Hematopoietic multipotent progenitor cell treated with erythropoietin and hydrocortisone succinate and interleukin-3 and kit ligand, for 6 days (in vitro differentiated cells): ENCODE measurements at regions not wholly inside any gene's neighbourhood (a gene's known extent, or its start where the extent isn't known, plus 50 kb on each side); places are given as distances from the start of the nearest gene placed in this dataset.
"Not testable (repeated sequence)": the region's sequence is repeated elsewhere in the genome, so short reads cannot be mapped to it uniquely, and the experiment has no call there.

ENCODE experiments used
- DNase-seq: peaks from one replicate; pipeline ENCODE4 v3.0.0-alpha.2; 2015

DNA sequence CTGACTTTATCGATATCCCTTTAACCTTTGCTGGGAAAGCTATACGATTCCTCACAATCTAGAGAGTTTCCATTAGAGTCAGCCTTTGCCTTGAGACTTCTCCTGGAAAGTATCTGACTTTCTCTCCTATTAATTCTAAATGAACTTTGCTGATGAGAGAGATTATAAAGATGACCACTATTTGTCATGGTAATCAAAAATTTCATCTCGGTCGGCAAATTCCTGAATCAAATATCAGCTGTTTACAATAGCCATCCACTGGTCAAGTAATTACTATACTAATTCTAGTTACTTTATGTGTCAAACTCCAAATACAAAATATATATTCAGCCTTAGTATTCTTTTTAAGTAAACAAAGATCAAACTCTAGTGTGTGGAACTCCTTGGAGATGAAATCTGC is 164.4 kb upstream of the ITGA1 start:
- DNase-seq: no peak

DNA sequence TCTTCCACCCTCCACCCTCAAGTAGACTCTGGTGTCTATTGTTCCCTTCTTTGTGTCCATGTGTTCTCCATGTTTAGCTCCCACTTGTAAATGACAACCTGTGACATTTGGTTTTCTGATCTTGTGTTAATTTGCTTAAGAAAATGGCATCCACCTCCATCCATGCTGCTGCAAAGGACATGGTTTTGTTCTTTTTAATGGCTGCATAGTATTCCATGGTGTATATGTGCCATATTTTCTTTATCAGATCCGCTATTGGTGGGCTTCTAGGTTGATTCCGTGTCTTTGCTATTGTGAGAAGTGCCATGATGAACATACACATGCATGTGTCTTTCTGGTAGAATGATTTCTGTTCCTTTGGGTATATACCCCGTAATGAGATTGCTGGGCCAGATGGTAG is 163.4 kb upstream of the ITGA1 start:
- no peak for DNase-seq

DNA sequence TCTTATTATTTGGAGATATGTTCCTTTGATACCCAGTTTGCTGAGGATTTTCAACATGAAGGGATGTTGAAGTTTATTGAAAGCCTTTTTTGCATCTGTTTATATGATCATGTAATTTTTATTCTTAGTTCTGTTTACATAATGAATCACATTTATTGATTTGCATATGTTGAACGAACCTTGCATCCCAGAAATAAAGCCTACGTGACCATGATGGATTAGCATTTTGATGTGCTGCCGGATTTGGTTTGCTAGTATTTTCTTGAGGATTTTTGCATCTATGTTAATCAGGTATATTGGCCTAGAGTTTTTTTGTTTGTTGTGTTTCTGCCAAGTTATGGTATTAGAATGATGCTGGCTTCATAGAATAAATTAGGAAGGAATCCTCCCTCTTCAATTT is 161.4 kb upstream of the ITGA1 start:
- DNase-seq: no peak

DNA sequence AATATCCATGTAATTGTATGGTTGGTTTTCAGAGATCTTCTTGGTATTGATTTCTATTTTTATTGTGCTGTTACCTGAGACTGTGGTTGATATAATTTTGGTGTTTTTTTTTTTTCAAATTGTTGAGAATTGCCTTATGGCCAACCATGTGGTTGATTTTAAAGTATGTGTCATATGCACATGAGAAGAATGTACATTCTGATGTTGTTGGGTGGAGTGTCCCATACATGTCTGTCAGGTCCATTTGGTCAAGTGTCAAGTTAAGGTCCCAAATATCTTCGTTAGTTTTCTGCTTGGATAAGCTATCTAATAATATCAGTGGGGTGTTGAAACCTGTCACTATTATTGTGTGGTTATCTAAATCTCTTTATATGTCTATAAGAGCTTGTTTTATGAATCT is 160.0 kb upstream of the ITGA1 start:
- no peak for DNase-seq

DNA sequence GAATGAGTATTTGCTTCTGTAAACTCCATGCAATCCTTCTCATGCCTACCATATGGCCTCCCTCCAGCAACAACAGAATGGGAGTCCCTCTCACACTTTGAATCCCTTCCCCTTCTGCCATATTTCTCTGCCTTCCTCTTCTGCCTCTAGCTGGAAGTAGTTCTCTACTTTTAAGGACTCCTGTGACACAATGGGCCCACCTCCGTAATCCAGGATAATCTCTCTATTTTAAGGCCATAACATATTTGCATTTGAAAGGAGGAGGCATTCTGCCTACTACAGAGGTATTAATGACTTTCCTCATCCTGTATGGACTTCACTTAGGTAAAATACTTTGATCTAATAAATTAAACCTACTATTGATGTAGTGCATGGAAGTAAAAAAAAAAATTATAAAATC is 155.4 kb upstream of the ITGA1 start:
- no peak for DNase-seq

DNA sequence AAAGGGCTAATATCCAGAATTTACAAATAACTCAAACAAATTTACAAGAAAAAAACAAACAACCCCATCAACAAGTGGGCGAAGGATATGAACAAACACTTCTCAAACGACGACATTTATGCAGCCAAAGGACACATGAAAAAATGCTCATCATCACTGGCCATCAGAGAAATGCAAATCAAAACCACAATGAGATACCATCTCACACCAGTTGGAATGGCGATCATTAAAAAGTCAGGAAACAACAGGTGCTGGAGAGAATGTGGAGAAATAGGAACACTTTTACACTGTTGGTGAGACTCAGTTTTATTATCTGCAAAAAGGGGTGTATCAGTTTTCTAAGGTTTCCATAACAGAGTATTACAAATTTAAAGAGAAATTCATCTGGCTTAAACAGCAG is 153.5 kb upstream of the ITGA1 start:
- not testable (repeated sequence) for DNase-seq

DNA sequence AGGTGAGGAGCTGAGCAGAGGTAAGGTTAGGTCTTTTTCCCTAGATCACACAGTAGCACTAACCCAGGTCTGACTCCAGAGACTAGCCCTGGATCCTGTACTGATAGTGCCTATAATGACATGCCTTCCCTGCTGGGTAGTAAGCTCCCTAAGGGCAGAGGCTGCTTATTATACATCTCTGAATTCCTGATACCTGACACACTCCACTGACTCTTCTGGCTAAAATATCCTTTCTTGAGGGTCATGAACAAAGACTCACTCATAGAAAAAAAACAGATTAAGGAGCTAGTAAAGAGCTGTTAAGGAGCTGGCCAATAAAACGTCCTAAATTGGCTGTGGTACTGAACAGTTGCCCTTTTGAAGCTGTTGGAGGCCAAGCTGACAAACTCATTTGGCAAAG is 149.0 kb upstream of the ITGA1 start:
- DNase-seq: no peak

DNA sequence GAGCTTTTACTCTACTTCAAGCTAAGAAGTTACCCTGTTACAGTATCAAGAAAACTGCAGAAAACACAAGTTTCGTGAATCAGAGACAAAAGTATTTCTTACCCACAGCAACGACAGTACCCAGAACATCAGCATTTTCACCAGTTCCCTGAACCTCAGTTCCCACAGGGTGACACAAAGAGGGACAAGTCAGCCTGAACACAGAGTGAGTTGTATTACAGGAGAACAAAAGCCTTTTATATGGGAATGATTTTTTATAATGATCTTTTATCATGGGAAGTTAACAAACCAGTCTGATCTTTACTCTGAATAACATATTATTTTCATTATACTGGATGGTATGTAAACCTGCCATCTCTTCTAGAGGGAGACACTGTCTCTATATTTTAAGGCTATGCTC is 139.0 kb upstream of the ITGA1 start:
- DNase-seq: no peak

DNA sequence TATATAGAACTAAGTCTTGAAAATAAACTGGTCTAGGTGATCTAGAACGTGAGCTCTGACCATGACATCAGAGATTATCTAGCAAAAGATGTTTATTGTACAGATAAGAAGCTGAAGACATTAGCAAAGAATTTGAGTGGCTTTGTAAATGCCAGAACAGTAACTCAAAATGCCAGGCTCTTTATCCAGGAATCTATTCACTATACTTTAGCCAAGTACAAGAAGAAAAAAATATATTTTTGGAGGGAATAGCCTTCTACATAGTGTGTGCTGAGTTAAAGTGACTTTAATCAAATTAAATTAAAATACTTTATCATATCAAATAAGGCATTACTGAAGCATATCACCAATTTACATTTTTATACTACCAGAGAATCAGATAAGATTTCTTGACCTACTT is 132.6 kb upstream of the ITGA1 start:
- DNase-seq: no peak

DNA sequence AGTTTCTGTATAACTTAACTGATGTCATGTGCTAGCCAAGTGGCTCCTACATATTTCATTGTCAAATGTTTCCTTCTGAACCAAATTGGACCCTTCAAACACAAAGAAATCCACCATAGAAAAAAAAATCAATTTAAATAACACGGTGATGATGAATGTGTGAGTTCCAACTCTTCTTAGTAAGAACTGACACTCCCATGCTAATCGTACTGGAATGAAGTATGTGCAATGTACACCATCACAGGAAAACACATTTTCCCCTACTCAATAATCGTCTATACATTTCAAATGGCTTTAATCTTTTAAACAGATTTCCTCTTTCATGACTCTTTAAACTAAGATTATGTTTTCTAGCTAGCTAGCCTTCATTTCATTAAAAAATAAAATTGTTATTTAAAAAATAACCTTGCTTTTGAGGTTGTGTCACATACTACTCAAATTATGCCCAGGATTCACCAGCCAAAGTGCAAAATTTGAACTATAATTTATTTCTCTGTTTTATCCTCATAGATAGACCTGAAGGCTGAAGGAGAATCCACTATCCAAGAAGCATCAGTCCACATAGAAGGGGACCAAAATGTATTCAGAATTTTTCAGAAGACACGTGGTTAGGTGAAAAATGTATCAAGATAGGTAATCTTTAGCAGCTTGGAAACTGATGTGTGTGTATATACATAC is 131.0 kb upstream of the ITGA1 start:
- DNase-seq: no peak

DNA sequence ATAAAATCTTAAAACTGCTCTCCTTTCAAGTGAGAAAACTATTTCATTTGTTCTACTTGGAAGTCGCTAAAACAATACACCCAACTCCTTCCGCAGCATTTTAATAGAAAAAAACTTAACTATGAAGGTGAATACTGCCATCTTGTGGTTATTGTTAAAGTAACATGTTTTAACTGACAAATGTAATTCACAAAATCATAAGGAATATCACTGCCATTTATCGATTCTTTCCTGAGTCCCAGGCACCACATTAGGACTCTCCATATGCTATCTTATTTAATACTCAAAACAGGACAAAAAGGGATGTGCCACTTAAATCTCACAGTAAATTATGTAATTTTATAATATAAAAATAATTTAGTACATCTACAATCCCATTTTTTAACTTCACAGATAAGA is 130.5 kb upstream of the ITGA1 start:
- DNase-seq: peak; percentile 84

DNA sequence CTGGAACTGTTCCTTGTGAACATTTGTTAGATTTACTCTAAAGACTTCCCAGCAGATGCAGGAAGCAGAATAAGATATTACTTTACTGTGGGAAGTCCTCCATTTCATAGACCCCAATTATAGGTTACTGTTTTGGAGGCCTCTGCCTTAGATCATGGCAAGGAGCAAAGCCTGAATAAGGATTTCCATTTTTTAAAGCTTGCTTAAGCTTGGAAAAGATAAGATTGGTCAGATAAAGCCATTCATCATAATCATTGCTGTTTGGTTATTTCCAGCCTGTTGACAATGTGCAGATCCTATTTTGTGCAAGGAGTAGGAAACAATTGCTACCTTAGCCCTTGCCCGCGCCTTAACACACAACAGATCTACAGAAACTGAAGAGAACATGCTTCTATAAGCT is 129.5 kb upstream of the ITGA1 start:
- no peak for DNase-seq

DNA sequence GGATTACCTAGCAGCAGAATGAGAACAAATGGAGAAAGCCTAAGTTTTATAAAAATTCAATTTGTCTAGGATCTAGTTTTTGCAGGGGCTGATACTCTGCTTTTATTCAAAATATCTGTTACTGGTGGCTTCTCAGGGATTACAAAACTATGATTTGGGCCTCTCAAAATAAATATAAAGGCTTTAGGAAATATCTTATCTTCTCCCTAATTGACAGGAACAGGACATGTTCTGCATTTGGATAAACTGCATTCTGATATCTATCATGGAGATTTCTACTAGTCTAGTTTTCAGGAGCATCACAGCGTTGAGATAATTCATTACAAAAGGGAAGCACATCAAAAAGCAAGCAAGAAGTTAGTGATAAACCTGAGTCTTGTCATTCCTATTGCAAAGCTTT is 127.1 kb upstream of the ITGA1 start:
- DNase-seq: no peak

DNA sequence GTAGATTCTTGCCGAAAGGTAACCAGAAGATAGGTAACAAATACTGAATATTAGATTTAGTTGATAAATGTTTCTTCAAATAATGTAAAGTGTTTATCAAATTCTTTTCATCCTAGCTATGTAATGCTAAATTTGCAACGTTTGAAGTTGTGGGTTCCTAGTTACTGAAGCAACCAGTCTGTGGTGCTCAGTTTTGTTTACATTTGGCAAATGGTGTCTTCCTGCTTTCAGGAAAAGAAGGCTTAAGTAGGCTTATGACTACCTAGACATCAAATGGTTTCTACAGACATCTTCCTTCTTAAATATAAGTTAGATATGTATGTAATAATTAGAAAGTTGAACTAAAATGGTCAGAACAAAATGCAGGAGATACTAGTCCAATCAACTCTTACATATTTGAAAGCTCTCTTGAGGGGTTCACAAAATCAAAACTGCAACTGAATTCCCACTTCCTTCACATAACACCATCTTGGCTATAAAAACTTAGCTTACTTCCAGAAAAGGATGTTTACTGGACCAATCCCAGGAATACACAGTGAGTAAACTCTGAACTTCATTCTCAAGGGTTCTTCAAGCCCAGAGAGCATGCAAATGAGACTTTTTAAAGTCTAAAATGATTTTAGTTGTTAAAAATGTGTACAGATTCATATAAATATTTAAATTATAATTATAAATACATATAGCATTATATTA is 125.7 kb upstream of the ITGA1 start:
- DNase-seq: no peak

DNA sequence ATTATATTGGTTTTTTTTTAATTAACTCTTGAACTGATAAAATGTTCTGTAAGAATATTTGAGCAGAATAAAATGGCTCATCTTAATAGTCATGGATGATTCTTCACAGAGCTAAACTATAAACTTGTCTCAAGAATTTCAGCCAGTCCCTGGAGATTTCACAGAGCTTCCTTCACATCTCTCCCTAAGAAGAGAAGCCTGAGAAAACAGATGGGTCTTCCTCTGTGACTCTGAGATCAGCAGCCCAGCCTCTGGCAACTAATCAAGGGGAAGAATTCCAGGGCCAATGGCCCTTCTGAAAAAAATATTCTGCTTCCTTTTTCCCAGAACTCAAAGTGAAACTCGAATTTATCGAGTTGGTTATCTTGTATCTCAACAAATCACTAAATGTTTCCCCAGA is 122.2 kb upstream of the ITGA1 start:
- no peak for DNase-seq

DNA sequence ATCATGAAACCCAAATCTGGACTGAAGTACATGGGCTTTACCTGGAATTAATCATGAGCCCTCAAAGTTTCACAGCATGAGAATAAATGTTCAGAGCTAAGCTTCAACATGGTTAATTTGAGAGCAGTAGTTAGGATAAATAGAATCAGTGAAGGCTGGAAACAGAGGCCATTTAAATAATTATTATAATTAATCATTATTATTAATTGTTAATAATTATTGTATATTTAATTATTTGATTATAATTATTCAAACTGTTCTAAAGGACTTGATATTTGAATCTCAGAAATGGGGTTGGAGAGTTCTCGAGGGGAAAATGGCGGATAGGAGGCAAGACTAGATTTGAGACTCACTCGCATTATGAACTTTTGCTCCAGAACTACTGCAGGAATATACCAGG is 119.6 kb upstream of the ITGA1 start:
- DNase-seq: no peak

DNA sequence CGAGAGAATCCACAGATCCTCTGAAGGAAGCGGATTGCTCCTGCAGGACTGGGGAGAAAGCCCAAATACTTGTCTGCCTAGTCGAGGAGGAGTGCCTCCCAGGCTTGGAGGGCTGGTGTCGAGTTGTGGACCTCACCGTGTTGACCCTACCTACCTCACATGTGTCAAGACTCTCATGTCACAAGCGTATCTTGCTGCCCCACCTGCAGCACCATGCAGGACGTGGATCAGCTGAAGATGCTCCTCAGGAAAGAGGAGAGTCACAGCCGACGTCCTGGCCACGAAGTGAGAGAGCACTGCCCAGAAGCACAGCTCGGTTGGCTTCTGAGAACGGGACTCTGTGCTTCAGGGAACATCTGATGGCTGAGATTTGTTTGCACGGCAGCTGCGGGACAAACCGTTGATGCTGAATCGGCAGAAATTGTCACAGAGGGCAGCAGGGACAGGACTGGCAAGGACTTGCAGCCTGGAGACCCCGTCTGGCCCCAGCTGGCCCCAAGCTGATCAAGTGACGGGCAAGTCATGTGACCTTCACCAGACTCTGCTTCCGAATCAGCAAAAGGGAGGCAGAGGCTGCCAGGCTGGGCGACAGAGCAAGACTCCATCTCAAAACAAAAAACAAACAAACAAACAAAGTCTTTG is 119.1 kb upstream of the ITGA1 start:
- DNase-seq: no peak

DNA sequence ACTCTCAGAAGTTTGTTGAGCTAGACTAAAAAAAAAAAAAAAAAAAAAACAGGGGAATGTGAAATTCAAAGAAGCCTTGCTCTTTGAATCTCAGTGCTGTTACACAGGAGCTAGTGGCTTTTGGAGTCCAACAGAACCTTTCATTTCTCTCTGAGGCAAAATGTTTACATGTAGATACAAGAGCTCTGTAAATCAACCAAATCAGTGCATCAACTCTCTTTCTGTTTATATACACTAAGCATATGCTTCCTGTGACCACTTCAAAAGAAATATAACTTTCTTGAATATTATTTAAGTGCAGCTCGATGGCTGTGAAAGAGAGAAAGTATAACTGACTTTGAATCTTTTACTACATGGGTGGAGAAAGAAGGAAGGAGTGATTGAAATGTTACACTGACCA is 115.3 kb upstream of the ITGA1 start:
- no peak for DNase-seq

DNA sequence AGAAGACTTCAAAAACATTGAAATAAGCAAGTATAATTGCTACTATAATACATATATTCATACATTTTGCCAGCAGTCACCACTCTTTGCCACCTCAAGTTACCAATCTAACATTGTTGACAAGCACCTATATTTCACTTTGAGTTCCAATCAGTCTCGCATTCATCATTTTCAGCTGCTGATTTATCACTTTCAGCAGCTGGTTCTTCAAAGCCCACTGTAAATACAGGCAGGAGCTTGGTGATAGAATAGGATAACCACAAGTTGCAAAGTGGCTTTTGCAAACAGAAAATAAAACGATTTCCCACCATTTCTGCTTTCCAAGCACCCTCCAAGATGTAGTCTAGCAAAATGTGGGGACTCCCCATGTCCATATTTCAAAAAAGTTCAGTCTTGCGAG is 114.2 kb upstream of the ITGA1 start:
- no peak for DNase-seq

DNA sequence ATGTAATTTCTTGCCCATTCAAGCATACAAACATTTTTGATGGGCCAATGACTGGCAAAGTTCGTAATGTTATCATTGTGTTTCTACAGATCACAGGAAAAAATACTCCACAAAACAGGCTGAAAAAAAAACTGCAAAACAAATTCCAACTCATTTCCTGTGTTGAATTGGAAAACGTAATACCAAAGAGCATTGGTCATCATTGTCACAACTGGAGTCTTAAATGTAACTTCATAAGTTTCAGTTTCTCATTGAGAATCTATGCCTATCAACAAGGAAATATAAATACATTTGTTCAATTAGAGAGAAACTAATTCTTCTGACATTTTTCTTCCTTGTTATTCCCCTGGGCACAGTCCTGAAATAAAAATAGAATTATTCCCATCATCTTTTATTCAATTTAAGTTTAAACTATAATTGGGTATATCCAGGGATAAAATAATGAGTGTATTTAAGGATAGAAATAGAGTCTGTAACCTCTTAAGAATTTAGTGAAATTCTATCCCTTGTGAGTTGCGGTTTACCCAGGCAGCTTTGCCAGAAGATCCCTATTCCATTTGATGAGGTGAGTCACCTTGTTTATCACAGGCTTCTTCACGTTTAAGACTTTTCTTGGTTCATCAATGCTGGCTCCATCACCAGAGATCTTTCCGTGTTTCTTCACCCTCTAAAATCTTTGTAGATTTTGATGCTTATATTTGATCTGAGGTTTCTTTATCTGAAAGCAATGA is 112.7 kb upstream of the ITGA1 start:
- DNase-seq: no peak

DNA sequence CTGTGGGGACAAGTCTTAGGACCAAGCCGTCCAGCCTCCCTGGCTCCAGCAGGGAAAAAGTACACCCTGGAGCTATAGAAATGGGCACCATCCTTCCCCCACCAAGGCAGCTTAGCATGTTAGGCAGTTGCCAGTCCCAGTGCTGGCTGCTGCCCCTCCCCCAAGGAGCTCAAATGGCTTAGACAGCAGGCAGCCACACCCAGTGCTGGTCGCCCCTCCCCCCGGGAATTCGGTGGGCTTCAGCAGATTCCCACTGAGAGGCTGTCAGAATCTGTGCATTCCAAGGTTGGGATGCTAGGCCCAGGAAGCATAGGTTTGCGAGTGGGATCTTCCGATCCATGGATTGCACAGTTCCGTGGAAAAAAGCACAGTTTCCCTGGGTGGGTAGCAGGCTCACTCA is 105.2 kb upstream of the ITGA1 start:
- DNase-seq: no peak

DNA sequence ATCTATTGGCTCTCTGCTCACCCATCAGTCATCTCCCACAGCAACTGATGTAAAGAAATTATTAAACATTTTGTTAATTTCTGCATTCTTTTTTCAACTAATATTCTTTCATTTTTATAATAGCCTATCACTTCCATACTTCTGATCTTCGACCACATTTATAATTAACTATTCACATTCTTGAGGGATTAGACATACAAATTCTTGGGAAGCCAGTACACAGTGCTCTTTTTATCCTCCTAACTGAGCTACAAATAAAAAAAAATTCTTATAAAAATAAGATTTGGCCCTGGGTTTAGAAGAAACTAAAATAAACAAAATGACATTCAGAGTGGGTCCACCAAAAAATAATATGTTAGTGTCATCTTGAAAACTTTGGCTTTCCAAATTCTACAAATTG is 103.7 kb upstream of the ITGA1 start:
- DNase-seq: no peak

DNA sequence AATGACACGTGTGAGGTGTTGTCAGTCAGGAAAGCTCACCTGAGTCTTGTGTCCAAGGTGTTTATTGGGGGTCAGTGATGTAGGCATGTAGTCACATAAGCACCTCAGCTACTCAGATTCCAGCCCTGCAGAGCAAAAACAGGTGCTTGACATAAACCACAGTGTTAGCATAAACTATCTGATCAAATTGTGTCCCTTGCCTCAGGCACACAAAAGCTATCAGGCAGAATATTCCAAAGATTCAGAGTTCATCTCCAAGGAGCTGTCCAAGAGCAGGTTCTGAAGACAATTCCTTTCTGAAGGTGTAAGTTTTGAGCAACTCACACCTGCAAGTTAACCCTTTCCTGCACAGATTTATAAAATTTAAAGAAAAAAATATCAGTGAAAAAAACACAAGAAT is 102.2 kb upstream of the ITGA1 start:
- no peak for DNase-seq

DNA sequence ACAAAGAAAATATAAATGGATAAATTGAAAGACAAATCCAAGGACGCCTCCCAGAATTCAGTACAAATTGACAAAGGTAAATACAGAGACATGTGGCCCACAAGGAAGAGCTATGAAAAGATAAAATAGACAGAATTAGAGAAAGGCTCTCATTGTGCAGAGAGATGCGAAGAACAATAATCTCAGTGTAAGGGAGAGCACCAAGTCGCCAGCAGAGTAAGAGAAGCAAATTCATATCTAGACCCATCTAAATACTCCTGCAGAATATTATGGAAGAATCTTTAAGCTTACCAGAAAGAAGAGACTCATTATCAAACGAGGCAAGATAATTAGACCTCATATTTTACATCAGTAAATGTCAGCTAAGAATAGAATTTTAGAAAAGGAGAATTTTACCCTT is 101.7 kb upstream of the ITGA1 start:
- DNase-seq: no peak
